ENCODE measurements at regions not wholly inside any gene's neighbourhood (a gene's known extent, or its start where the extent isn't known, plus 50 kb on each side); places are given as distances from the start of the nearest gene placed in this dataset.

GRCh38 chr7:149586646-149587645 is 89.3 kb upstream of the ZNF746 start:
- no peak for TF ChIP-seq ZNF580 (CRISPR knock-in tag; IDR thresholded peaks at IDR 0.05; ENCODE audit: borderline replicate concordance, low read depth)
- TF ChIP-seq HNF4G (IDR thresholded peaks at IDR 0.05; ENCODE audit: borderline replicate concordance, low read depth, low read length): no peak
- no peak for TF ChIP-seq HNF4G (CRISPR knock-in tag; IDR thresholded peaks at IDR 0.05; ENCODE audit: borderline replicate concordance, low read depth)
- TF ChIP-seq ZNF777 (CRISPR knock-in tag; IDR thresholded peaks at IDR 0.05): no peak
- TF ChIP-seq ZNF318 (CRISPR knock-in tag; IDR thresholded peaks at IDR 0.05): no peak
- TF ChIP-seq GTF2F1 (IDR thresholded peaks at IDR 0.05; ENCODE audit: low read length): no peak

Measured in HepG2 (cell line).